GDM1 (cell line): ENCODE measurements at regions not wholly inside any gene's neighbourhood (a gene's known extent, or its start where the extent isn't known, plus 50 kb on each side); places are given as distances from the start of the nearest gene placed in this dataset.

Source experiments
- DNase-seq: peaks from one replicate; lab custom pipeline; 2025; lab: John Stamatoyannopoulos, UW

- DNase-seq, result no peak
Observed at GRCh38 chr3:104750581-104750980, 616.1 kb upstream of the ALCAM start.

- no peak for DNase-seq
Observed at GRCh38 chr3:104755791-104756190, 610.9 kb upstream of the ALCAM start.

GRCh38 chr3:104763007-104763406, 603.7 kb upstream of the ALCAM start:
- no peak for DNase-seq

GRCh38 chr3:104764496-104764895, 602.2 kb upstream of the ALCAM start:
- DNase-seq, result no peak

- no peak for DNase-seq
Observed at GRCh38 chr3:104768886-104769285, 597.8 kb upstream of the ALCAM start.

- DNase-seq, result no peak
Observed at GRCh38 chr3:104779324-104779723, 587.4 kb upstream of the ALCAM start.

GRCh38 chr3:104781112-104781511, 585.6 kb upstream of the ALCAM start:
- no peak for DNase-seq

- DNase-seq, result no peak
Observed at GRCh38 chr3:104785947-104786346, 580.8 kb upstream of the ALCAM start.

- no peak for DNase-seq
Observed at GRCh38 chr3:104787306-104787705, 579.4 kb upstream of the ALCAM start.

- DNase-seq, result no peak
Observed at GRCh38 chr3:104788807-104789206, 577.9 kb upstream of the ALCAM start.

- no peak for DNase-seq
Observed at GRCh38 chr3:104791331-104791730, 575.4 kb upstream of the ALCAM start.

GRCh38 chr3:104796556-104796955, 570.2 kb upstream of the ALCAM start:
- DNase-seq, result no peak

- DNase-seq, result no peak
Observed at GRCh38 chr3:104805042-104805441, 561.7 kb upstream of the ALCAM start.

GRCh38 chr3:104805508-104805907, 561.2 kb upstream of the ALCAM start:
- DNase-seq, result no peak

GRCh38 chr3:104810896-104811295, 555.8 kb upstream of the ALCAM start:
- no peak for DNase-seq

GRCh38 chr3:104816008-104816407, 550.7 kb upstream of the ALCAM start:
- DNase-seq, result no peak

GRCh38 chr3:104816716-104817115, 550.0 kb upstream of the ALCAM start:
- no peak for DNase-seq

GRCh38 chr3:104819333-104819732, 547.4 kb upstream of the ALCAM start:
- DNase-seq, result no peak

- no peak for DNase-seq
Observed at GRCh38 chr3:104820959-104821358, 545.8 kb upstream of the ALCAM start.

GRCh38 chr3:104825116-104825515, 541.6 kb upstream of the ALCAM start:
- no peak for DNase-seq

GRCh38 chr3:104831071-104831470, 535.6 kb upstream of the ALCAM start:
- DNase-seq, result no peak

- no peak for DNase-seq
Observed at GRCh38 chr3:104832530-104832929, 534.2 kb upstream of the ALCAM start.

GRCh38 chr3:104835376-104835775, 531.3 kb upstream of the ALCAM start:
- DNase-seq, result no peak

- no peak for DNase-seq
Observed at GRCh38 chr3:104846270-104846669, 520.4 kb upstream of the ALCAM start.

- DNase-seq, result no peak
Observed at GRCh38 chr3:104849070-104849469, 517.6 kb upstream of the ALCAM start.
